Mesenchymal stem cell (in vitro differentiated cells and primary cell): ENCODE measurements at regions not wholly inside any gene's neighbourhood (a gene's known extent, or its start where the extent isn't known, plus 50 kb on each side); places are given as distances from the start of the nearest gene placed in this dataset.

Experiments
- DNase-seq: peaks from one replicate; pipeline ENCODE4 v3.0.0-alpha.2; 2013
- H2AFZ ChIP-seq: one replicate; pipeline ENCODE4 v1.6.1; 2013; ENCODE audit warnings: low read depth, mild to moderate bottlenecking, control low read depth, inconsistent platforms, low read length, moderate library complexity
- H2AK5ac ChIP-seq: 2 replicates; pipeline ENCODE4 v1.6.1; 2013; ENCODE audit warnings: low read length, moderate library complexity, mild to moderate bottlenecking, inconsistent platforms; ENCODE audit not compliant: severe bottlenecking
- H2BK120ac ChIP-seq: one replicate; pipeline ENCODE4 v1.6.1; 2013; ENCODE audit warnings: low read depth, mild to moderate bottlenecking, inconsistent platforms, low read length, moderate library complexity
- H2BK12ac ChIP-seq, 2 experiments: one replicate each; pipeline ENCODE4 v1.6.1; 2013; ENCODE audit warnings: inconsistent platforms in 2 of 2, low read length in 2 of 2, mild to moderate bottlenecking in 2 of 2, moderate library complexity in 2 of 2, control low read depth in 1 of 2
- H2BK15ac ChIP-seq: one replicate; pipeline ENCODE4 v1.6.1; 2013; ENCODE audit warnings: mild to moderate bottlenecking, low read depth, inconsistent platforms; ENCODE audit not compliant: poor library complexity, severe bottlenecking
- H2BK5ac ChIP-seq: 2 replicates; pipeline ENCODE4 v1.6.1; 2013; ENCODE audit warnings: low read depth, mild to moderate bottlenecking, low read length, control low read depth, inconsistent platforms; ENCODE audit not compliant: poor library complexity, severe bottlenecking
- H3K14ac ChIP-seq, 2 experiments: one replicate each; pipeline ENCODE4 v1.6.1; 2013; ENCODE audit warnings: inconsistent platforms in 2 of 2, low read length in 2 of 2, control low read depth in 1 of 2, mild to moderate bottlenecking in 1 of 2, moderate library complexity in 1 of 2
- H3K18ac ChIP-seq, 2 experiments: one replicate each; pipeline ENCODE4 v1.6.1; 2013; ENCODE audit warnings: inconsistent platforms in 2 of 2, low read length in 2 of 2, control low read depth in 1 of 2, low read depth in 1 of 2, mild to moderate bottlenecking in 1 of 2
- H3K23ac ChIP-seq, 2 experiments: one replicate each; pipeline ENCODE4 v1.6.1; 2013; ENCODE audit warnings: inconsistent platforms in 2 of 2, low read length in 2 of 2, mild to moderate bottlenecking in 2 of 2, moderate library complexity in 2 of 2, control low read depth in 1 of 2
- H3K27ac ChIP-seq: 2 replicates; pipeline ENCODE4 v1.5.1; 2013; ENCODE audit warnings: mild to moderate bottlenecking, moderate library complexity, low read length, control low read depth, inconsistent platforms; ENCODE audit not compliant: poor library complexity, severe bottlenecking
- H3K27me3 ChIP-seq, 2 experiments: 2 replicates each; pipeline versions ENCODE4 v1.6.1 to v1.7.0; 2013; ENCODE audit warnings: low read length in 2 of 2, mild to moderate bottlenecking in 2 of 2, moderate library complexity in 2 of 2, control low read depth in 1 of 2, inconsistent platforms in 1 of 2; ENCODE audit not compliant: control insufficient read depth in 1 of 2, insufficient read depth in 1 of 2
- H3K36me3 ChIP-seq, 2 experiments: 2 replicates each; pipeline versions ENCODE4 v1.6.1 to v1.7.0; 2013; ENCODE audit warnings: low read length in 2 of 2, control low read depth in 1 of 2, inconsistent platforms in 1 of 2, low read depth in 1 of 2, mild to moderate bottlenecking in 1 of 2; ENCODE audit not compliant: insufficient read depth in 2 of 2, control insufficient read depth in 1 of 2
- H3K4ac ChIP-seq, 2 experiments: one replicate each; pipeline ENCODE4 v1.6.1; 2013; ENCODE audit warnings: inconsistent platforms in 2 of 2, low read length in 2 of 2, mild to moderate bottlenecking in 2 of 2, moderate library complexity in 2 of 2, control low read depth in 1 of 2, low read depth in 1 of 2
- H3K4me1 ChIP-seq: 2 replicates; pipeline ENCODE4 v1.6.1; 2013; ENCODE audit warnings: low read depth, low read length, control low read depth; ENCODE audit not compliant: control insufficient read depth, insufficient read depth
- H3K4me2 ChIP-seq: 2 replicates; pipeline ENCODE4 v1.6.1; 2013; ENCODE audit warnings: low read length, mild to moderate bottlenecking, inconsistent platforms; ENCODE audit not compliant: poor library complexity, severe bottlenecking
- H3K4me3 ChIP-seq, 2 experiments: 2 replicates each; pipeline versions ENCODE4 v1.5.1 to v1.7.0; 2013; ENCODE audit warnings: low read length in 2 of 2, mild to moderate bottlenecking in 2 of 2, control low read depth in 1 of 2, low read depth in 1 of 2; ENCODE audit not compliant: insufficient read depth in 1 of 2
- H3K79me1 ChIP-seq: replicated peaks from 2 replicates; pipeline ENCODE4 v1.6.1; 2013; ENCODE audit warnings: mild to moderate bottlenecking, control low read depth, low read length, inconsistent platforms; ENCODE audit not compliant: poor library complexity, severe bottlenecking
- H3K9ac ChIP-seq: 2 replicates; pipeline ENCODE4 v1.7.0; 2013; ENCODE audit warnings: mild to moderate bottlenecking, low read length, moderate library complexity
- H3K9me3 ChIP-seq: 2 replicates; pipeline ENCODE4 v1.7.0; 2013; ENCODE audit warnings: mild to moderate bottlenecking, low read length; ENCODE audit not compliant: control insufficient read depth
- H4K8ac ChIP-seq: one replicate; pipeline ENCODE4 v1.6.1; 2013; ENCODE audit warnings: inconsistent platforms, mild to moderate bottlenecking, low read length, moderate library complexity
- H4K91ac ChIP-seq: one replicate; pipeline ENCODE4 v1.6.1; 2013; ENCODE audit warnings: mild to moderate bottlenecking, low read length, inconsistent platforms
- WGBS: methylation state at CpG from one replicate; pipeline ENCODE4 v1.1.7; 2013; ENCODE audit warnings: mixed read lengths; 5-methylcytosine and 5-hydroxymethylcytosine counted together

DNA sequence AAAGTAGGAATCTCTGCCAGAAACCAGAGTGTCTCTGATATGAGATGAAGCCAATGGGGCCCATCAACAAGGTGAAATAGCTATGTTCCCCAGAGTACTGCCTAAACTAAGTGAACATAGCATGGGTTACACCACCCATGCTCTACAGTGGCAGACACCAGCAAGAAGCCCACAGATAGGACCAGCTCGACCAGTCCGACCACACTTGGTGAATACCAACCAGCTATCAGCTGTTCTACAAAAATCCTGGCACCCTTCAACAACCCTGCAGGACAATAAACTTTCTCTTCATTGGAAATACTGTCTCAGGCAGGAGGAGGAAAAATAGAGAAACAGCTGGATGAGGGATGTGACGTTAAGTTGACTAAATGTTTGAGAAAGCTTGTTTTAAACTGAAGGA is 311.4 kb downstream of the EPM2A start:
- no peaks in the 10 kb centered on the region for H3K27me3 ChIP-seq
- H3K18ac ChIP-seq = no peak overlapping the region
- H2AK5ac ChIP-seq = no peak overlapping the region
- H2BK12ac ChIP-seq = no peak overlapping the region
- no peaks in the 10 kb centered on the region for H3K9me3 ChIP-seq
- 92% methylated on average over 1 of the region's 3 CpGs for WGBS
- H3K4me3 ChIP-seq = no peak overlapping the region
- no peak overlapping the region for H3K23ac ChIP-seq
- no peak overlapping the region for H3K4ac ChIP-seq
- no peak overlapping the region for H2BK120ac ChIP-seq
- H3K79me1 ChIP-seq = no peaks in the 10 kb centered on the region
- no peaks in the 10 kb centered on the region for H3K36me3 ChIP-seq
- H3K14ac ChIP-seq = no peak overlapping the region
- DNase-seq = no peak
- no peak overlapping the region for H3K4me2 ChIP-seq
- no peak overlapping the region for H3K27ac ChIP-seq
- no peak overlapping the region for H2BK5ac ChIP-seq
- H2BK15ac ChIP-seq = no peak overlapping the region
- no peak overlapping the region for H2AFZ ChIP-seq
- no peak overlapping the region for H3K9ac ChIP-seq
- no peak overlapping the region for H4K91ac ChIP-seq
- H4K8ac ChIP-seq = no peak overlapping the region
- H3K4me1 ChIP-seq = no peaks in the 10 kb centered on the region

DNA sequence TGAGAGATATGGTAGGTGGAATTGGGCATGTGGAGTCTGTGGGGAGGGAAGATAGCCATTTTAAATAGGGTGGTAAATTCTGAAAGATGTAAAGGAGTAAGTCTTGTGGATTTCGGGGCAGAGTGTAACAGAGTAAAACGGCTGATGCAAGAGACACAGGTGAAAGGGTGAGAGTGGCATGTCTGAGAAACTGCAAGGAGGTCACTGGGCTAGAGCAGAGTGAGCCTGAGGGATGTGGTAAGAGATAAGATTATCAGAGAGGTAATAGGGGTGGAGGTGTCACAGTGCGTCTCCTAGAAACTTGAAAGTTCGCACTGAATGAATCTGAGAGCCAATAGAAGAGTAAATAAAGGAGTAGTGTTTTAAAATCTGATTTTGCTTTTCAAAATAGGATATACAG is 308.1 kb downstream of the EPM2A start:
- Histone ChIP-seq H3K27me3 (no peaks in the 10 kb centered on the region), H3K9me3 (no peaks in the 10 kb centered on the region), H2BK15ac (no peak overlapping the region), H3K18ac (no peak overlapping the region), H2BK12ac (no peak overlapping the region), H2BK5ac (no peak overlapping the region), H3K4me1 (no peaks in the 10 kb centered on the region), H3K79me1 (no peaks in the 10 kb centered on the region), H3K27ac (no peak overlapping the region), H3K9ac (no peak overlapping the region), H4K8ac (no peak overlapping the region), H3K4ac (no peak overlapping the region), H4K91ac (no peak overlapping the region), H2AFZ (no peak overlapping the region), H3K23ac (no peak overlapping the region), H3K36me3 (no peaks in the 10 kb centered on the region), H2AK5ac (no peak overlapping the region), H3K4me3 (no peak overlapping the region), H2BK120ac (no peak overlapping the region), H3K4me2 (no peak overlapping the region), H3K14ac (no peak overlapping the region)
- DNase-seq = no peak
- WGBS = 73% methylated on average over 4 of the region's 4 CpGs

DNA sequence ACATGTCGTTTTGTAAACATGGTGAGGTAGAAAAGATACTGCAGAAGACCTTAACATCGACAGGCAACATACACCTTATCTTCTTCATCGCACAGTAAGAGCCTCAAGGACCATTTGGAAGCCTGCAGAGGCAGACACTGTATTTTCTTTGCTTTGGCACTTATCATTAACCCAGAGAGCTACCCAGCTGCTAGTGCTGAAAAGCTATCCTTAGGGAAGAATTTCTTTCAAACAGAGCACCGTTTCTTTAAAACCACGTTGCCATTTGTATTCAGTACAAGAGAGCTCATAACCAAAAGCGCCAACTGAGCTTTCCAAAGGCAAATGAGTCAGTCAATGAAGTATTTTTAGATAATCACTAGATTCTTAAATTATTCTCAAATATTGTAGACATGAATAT is 306.6 kb downstream of the EPM2A start:
- H2BK12ac ChIP-seq = no peak overlapping the region
- no peak overlapping the region for H2BK15ac ChIP-seq
- H2BK120ac ChIP-seq = no peak overlapping the region
- H3K79me1 ChIP-seq = no peaks in the 10 kb centered on the region
- H3K36me3 ChIP-seq = no peaks in the 10 kb centered on the region
- WGBS = 32% methylated on average over 5 of the region's 6 CpGs
- H2BK5ac ChIP-seq = no peak overlapping the region
- no peak overlapping the region for H3K4ac ChIP-seq
- H3K4me3 ChIP-seq = no peak overlapping the region
- no peaks in the 10 kb centered on the region for H3K4me1 ChIP-seq
- no peak overlapping the region for H3K4me2 ChIP-seq
- H2AFZ ChIP-seq = no peak overlapping the region
- H2AK5ac ChIP-seq = no peak overlapping the region
- H3K14ac ChIP-seq = no peak overlapping the region
- no peak overlapping the region for H3K27ac ChIP-seq
- H3K23ac ChIP-seq = no peak overlapping the region
- no peak overlapping the region for H3K18ac ChIP-seq
- no peak overlapping the region for H4K91ac ChIP-seq
- H4K8ac ChIP-seq = no peak overlapping the region
- no peaks in the 10 kb centered on the region for H3K9me3 ChIP-seq
- no peak overlapping the region for H3K9ac ChIP-seq
- H3K27me3 ChIP-seq = no peaks in the 10 kb centered on the region
- no peak for DNase-seq

DNA sequence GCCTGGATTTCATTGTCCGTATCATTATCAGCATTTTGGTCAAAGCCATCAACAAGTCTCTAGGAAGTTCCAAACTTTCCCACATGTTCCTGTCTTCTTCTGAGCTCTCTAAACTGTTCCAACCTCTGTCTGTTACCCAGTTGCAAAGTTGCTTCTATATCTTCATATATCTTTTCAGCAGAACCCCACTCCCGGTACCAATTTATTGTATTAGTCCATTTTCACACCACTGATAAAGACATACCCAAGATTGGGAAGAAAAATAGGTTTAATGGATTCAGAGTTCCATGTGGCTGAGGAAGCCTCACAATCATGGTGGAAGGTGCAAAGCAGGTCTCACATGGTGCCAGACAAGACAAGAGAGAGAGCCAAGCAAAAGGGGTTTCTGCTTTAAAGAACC is 293.2 kb downstream of the EPM2A start:
- no peaks in the 10 kb centered on the region for H3K79me1 ChIP-seq
- H2BK120ac ChIP-seq = no peak overlapping the region
- no peak overlapping the region for H4K91ac ChIP-seq
- no peak overlapping the region for H2AK5ac ChIP-seq
- H3K36me3 ChIP-seq = no peaks in the 10 kb centered on the region
- no peak overlapping the region for H3K4me2 ChIP-seq
- no peak overlapping the region for H3K23ac ChIP-seq
- no peak overlapping the region for H2BK5ac ChIP-seq
- H3K14ac ChIP-seq = no peak overlapping the region
- H2AFZ ChIP-seq = no peak overlapping the region
- H3K9ac ChIP-seq = no peak overlapping the region
- H2BK15ac ChIP-seq = no peak overlapping the region
- peaks cover 41% of the 10 kb centered on the region for H3K9me3 ChIP-seq
- no peak overlapping the region for H3K18ac ChIP-seq
- no peak overlapping the region for H2BK12ac ChIP-seq
- no peak overlapping the region for H3K4me3 ChIP-seq
- no peak overlapping the region for H4K8ac ChIP-seq
- H3K4me1 ChIP-seq = no peaks in the 10 kb centered on the region
- no peaks in the 10 kb centered on the region for H3K27me3 ChIP-seq
- DNase-seq = no peak
- WGBS = 96% methylated on average over 1 of the region's 2 CpGs
- H3K27ac ChIP-seq = no peak overlapping the region
- no peak overlapping the region for H3K4ac ChIP-seq
